ENCODE measurements at regions not wholly inside any gene's neighbourhood (a gene's known extent, or its start where the extent isn't known, plus 50 kb on each side); places are given as distances from the start of the nearest gene placed in this dataset.
"Not testable (repeated sequence)": the region's sequence is repeated elsewhere in the genome, so short reads cannot be mapped to it uniquely, and the experiment has no call there.

DNA sequence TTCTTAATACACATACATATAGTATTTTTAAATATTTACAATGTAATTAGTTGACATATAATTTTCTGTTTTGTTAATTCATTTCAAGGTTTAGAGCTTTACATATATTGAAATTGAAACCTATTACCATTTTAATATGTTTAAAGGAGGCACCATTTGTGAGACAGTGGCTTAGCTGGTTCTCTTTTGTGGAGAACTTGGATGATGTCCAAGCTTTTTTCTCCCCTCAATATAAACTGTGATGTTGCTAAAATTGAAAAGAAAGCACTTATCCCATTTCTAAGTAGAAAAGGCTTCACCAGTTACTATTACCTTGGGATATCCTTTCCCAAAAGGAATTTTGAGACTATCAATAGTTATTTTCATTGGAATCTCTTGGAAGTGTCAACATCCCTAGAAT, 707.2 kb downstream of the NTRK3 start:
- DNase-seq (ENCODE audit: insufficient read length, low spot score) (no peak), FAIRE-seq (no peak)
- no peak for TF ChIP-seq PAX5 (IDR thresholded peaks at IDR 0.05; ENCODE audit: insufficient read depth, low read length, severe bottlenecking)

DNA sequence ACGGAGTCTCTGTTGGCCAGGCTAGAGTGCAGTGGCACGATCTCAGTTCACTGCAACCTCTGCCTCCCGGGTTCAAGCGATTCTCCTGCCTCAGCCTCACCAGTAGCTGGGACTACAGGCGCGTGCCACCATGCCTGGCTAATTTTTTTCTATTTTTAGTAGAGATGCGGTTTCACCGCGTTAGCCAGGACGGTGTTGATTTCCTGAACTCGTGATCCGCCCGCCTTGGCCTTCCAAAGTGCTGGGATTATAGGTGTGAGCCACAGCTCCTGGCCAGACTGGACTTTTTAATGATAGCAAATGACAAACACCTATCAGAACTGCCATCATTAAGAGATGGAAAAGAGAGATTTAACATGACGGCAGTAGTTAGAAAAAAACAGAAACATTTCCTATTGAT, 707.9 kb downstream of the NTRK3 start:
- not testable (repeated sequence) for FAIRE-seq; DNase-seq (ENCODE audit: insufficient read length, low spot score)

DNA sequence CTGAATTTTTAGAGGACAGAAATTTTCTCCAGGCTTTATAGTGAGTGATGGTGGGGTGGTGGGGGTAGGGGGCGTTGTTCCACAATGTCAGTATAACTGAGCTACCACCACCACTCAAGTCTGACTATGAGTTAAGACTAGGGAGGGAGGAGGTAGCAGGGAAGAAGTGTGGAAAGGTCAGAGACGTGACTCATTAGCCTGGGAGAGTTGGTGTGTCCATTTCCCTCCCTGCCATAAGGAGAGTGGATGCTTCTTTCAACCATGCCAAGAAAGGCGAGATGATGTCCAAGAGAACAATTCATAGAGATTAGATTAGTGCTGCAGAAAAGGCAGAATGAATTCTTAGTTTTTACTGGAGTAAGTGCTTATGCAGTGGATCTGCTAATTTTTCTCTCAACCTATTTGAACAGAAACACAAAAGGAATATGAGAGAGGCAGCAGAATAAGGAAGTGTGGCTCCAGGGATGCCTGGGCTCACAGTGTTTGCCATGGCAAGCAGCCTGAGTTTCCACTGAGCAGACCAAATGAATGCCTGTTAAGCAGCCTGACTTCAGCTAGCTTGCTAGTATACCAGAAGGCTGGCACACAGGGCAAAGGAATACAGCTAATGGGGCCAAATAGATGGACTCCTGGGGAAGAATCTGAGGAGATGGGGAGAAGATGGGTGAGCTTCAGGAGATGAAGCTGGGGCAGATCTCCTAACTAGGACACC, 708.9 kb downstream of the NTRK3 start:
- FAIRE-seq (no peak), DNase-seq (ENCODE audit: insufficient read length, low spot score) (no peak)
- no peak for TF ChIP-seq POLR2A (IDR thresholded peaks at IDR 0.05; ENCODE audit: low read depth, low read length)
- TF ChIP-seq POLR2AphosphoS5 (IDR thresholded peaks at IDR 0.05; ENCODE audit: low read depth, low read length) = no peak
- no peak for TF ChIP-seq POU2F2 (IDR thresholded peaks at IDR 0.05; ENCODE audit: low read depth, low read length)
- TF ChIP-seq SPI1 (IDR thresholded peaks at IDR 0.05; ENCODE audit: low read depth, low read length) = no peak
- TF ChIP-seq PAX5 (IDR thresholded peaks at IDR 0.05; ENCODE audit: insufficient read depth, low read length, severe bottlenecking) = no peak
- no peak for TF ChIP-seq TAF1 (IDR thresholded peaks at IDR 0.05; ENCODE audit: low read depth, low read length)

DNA sequence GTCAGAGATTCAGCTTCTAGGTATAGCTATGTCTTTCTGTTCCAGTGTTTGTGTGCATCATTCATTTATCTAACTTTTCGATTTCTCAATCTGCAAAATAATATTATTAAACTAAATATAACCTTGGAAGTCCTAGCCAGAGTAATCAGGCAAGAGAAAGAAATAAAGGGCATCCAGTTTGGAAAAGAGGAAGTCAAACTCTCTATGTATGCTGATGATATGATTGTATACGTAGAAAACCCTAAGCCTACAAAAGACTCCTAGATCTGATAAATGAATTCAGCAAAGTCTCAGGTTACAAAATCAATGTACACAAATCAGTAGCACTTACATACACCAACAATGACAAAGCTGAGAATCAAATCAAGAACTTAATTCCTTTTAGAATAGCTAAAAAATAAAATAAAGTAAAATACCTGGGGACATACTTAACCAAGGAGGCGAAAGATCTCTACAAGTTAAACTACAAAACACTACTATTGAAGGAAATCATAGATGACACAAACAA, 718.2 kb downstream of the NTRK3 start:
- TF ChIP-seq TAF1 (IDR thresholded peaks at IDR 0.05; ENCODE audit: low read depth, low read length) (no peak), PAX5 (IDR thresholded peaks at IDR 0.05; ENCODE audit: insufficient read depth, low read length, severe bottlenecking) (no peak), POU2F2 (IDR thresholded peaks at IDR 0.05; ENCODE audit: low read depth, low read length) (no peak), SPI1 (IDR thresholded peaks at IDR 0.05; ENCODE audit: low read depth, low read length) (no peak), POLR2A (IDR thresholded peaks at IDR 0.05; ENCODE audit: low read depth, low read length) (no peak), POLR2AphosphoS5 (IDR thresholded peaks at IDR 0.05; ENCODE audit: low read depth, low read length) (no peak)
- FAIRE-seq (no peak), DNase-seq (ENCODE audit: insufficient read length, low spot score) (no peak)

DNA sequence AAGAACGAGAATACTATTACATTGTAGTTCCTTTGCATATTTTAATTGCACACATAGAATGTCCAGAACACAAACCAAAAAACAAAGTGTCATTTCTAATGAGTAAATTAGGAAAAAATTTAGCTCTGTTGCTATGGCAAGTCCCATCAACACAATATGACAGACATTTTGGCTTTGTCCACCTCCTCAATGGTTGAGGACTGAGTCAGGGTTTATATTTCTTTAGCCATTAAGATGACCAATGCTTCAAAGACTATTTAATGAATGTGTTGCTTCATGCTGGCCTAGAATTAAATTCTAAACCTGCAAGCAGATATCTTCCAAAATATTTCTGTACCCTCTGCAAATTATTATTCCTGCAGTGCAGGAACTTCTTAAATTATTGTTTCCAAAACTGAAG, 719.2 kb downstream of the NTRK3 start:
- DNase-seq (ENCODE audit: insufficient read length, low spot score) (no peak), FAIRE-seq (no peak)
- TF ChIP-seq TAF1 (IDR thresholded peaks at IDR 0.05; ENCODE audit: low read depth, low read length) (no peak), PAX5 (IDR thresholded peaks at IDR 0.05; ENCODE audit: insufficient read depth, low read length, severe bottlenecking) (no peak), POLR2AphosphoS5 (IDR thresholded peaks at IDR 0.05; ENCODE audit: low read depth, low read length) (no peak), SPI1 (IDR thresholded peaks at IDR 0.05; ENCODE audit: low read depth, low read length) (no peak), POU2F2 (IDR thresholded peaks at IDR 0.05; ENCODE audit: low read depth, low read length) (no peak), POLR2A (IDR thresholded peaks at IDR 0.05; ENCODE audit: low read depth, low read length) (no peak)

DNA sequence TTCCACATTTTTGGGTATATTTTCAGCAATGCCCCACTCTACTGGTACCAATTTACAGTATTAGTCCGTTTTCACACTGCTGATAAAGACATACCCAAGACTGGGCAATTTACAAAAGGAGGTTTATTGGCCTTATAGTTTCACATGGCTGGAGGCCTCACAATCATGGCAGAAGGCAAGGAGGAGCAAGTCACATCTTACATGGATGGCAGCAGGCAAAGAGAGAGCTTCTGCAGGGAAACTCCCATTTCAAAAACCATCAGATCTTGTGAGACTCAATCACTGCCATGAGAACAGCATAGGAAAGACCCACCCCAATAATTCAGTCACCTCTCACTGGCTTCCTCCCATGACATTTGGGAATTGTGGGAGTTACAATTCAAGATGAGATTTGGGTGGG, 722.9 kb downstream of the NTRK3 start:
- not testable (repeated sequence) for DNase-seq (ENCODE audit: insufficient read length, low spot score); FAIRE-seq

DNA sequence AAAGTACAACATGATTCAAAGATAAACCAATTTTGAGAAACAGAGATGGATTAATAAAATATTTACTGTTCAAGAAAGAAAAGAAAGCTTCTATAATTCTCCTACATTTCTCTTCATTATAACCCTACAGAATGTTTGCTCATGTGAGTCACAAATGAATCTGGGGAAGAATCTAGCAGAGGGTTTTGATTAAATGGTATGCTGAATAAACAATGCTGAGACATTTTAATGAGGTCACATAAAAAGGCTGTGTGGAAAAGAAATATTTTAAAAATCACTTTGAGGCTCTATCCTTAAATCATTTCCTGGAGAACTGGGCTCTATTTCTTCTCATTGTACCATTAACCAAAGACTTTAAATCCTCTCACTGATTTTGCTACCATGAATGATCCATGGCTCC, 727.7 kb downstream of the NTRK3 start:
- no peak for TF ChIP-seq PAX5 (IDR thresholded peaks at IDR 0.05; ENCODE audit: insufficient read depth, low read length, severe bottlenecking)
- TF ChIP-seq POU2F2 (IDR thresholded peaks at IDR 0.05; ENCODE audit: low read depth, low read length) = no peak
- no peak for TF ChIP-seq SPI1 (IDR thresholded peaks at IDR 0.05; ENCODE audit: low read depth, low read length)
- no peak for TF ChIP-seq POLR2A (IDR thresholded peaks at IDR 0.05; ENCODE audit: low read depth, low read length)
- no peak for TF ChIP-seq POLR2AphosphoS5 (IDR thresholded peaks at IDR 0.05; ENCODE audit: low read depth, low read length)
- TF ChIP-seq TAF1 (IDR thresholded peaks at IDR 0.05; ENCODE audit: low read depth, low read length) = no peak
- DNase-seq (ENCODE audit: insufficient read length, low spot score) (no peak), FAIRE-seq (no peak)

DNA sequence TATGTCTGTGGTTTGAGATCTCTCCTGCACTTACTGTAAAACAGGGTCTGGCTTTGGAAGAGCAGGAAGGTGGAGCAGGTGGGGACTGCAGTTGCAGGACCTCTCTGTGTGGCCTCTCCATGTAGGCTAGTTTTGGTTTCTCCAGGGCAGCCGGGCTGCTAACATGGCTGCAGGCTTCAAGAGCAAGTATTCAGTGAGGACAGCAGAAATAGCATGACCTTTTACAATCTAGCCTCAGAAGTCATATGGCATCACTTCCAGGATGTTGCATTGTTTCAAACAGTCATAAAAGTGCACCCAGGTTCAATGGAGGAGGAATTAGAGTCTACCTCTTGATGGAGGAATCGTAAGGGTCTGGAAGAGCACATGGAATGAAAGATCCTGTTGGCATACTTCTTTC, 728.7 kb downstream of the NTRK3 start:
- no peak for TF ChIP-seq POLR2A (IDR thresholded peaks at IDR 0.05; ENCODE audit: low read depth, low read length)
- no peak for DNase-seq (ENCODE audit: insufficient read length, low spot score)
- FAIRE-seq = no peak

DNA sequence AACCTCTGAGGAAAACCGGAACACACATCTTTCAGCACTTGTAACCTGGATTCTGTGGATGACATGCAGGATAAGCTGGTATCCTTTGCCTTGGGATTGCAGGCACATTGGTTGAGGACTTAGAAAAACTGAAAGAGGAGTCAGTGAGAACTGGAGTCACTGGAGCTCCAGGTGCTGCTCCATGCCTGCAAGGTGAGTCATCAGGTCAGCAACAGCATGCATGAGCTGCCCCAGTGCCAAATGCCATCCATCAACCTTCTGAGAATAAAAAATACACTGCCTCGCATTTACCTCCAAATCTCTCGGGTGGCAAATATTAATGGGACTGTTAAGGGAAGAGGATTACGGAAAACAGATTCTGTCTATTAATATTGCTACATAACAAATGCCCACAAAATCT, 729.1 kb downstream of the NTRK3 start:
- DNase-seq (ENCODE audit: insufficient read length, low spot score) = no peak
- no peak for TF ChIP-seq TAF1 (IDR thresholded peaks at IDR 0.05; ENCODE audit: low read depth, low read length)
- FAIRE-seq = no peak

DNA sequence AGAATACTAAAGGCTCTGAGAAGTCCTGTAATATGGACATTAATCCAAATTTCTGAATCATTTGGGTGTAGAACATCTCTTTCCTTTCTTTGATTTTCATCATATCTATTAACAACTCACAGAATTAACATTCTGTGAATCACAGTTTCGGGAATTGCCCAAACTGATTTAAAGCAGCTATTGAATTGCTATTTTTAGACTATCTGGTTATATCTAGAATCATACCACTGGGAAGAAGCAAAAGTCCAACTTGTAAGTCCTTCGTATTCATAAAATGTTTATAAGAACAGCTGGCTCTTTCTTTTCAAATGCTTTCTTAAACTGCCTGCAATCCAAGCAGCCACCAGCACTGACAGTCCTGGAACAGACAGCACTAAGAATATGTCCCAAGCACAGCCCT, 733.0 kb downstream of the NTRK3 start:
- TF ChIP-seq POLR2A (IDR thresholded peaks at IDR 0.05; ENCODE audit: low read depth, low read length) (no peak), POU2F2 (IDR thresholded peaks at IDR 0.05; ENCODE audit: low read depth, low read length) (no peak), POLR2AphosphoS5 (IDR thresholded peaks at IDR 0.05; ENCODE audit: low read depth, low read length) (no peak), TAF1 (IDR thresholded peaks at IDR 0.05; ENCODE audit: low read depth, low read length) (no peak), PAX5 (IDR thresholded peaks at IDR 0.05; ENCODE audit: insufficient read depth, low read length, severe bottlenecking) (no peak), SPI1 (IDR thresholded peaks at IDR 0.05; ENCODE audit: low read depth, low read length) (no peak)
- FAIRE-seq (no peak), DNase-seq (ENCODE audit: insufficient read length, low spot score) (no peak)

DNA sequence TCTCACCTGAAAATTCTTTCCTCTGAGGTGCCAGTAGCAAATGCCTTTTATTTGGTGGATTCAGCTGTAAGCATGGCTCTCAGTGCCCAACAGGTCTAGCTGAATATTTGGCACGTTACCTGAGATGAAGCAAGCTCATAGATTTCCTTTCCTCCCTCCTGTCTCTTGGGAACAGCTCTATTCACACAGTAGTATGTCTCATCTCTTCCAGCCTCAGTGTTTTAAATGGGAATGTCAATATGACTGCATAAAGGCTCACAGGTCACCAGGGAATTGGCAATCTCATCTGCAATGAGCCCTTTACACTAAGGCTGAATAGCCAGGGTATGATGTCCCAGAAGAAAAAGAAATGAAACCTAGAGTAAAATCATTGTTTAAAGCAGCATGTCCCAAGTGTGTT, 733.5 kb downstream of the NTRK3 start:
- DNase-seq (ENCODE audit: insufficient read length, low spot score) (no peak), FAIRE-seq (no peak)
- no peak for TF ChIP-seq PAX5 (IDR thresholded peaks at IDR 0.05; ENCODE audit: insufficient read depth, low read length, severe bottlenecking)
- TF ChIP-seq POLR2A (IDR thresholded peaks at IDR 0.05; ENCODE audit: low read depth, low read length) = no peak
- no peak for TF ChIP-seq POU2F2 (IDR thresholded peaks at IDR 0.05; ENCODE audit: low read depth, low read length)
- TF ChIP-seq POLR2AphosphoS5 (IDR thresholded peaks at IDR 0.05; ENCODE audit: low read depth, low read length) = no peak
- TF ChIP-seq TAF1 (IDR thresholded peaks at IDR 0.05; ENCODE audit: low read depth, low read length) = no peak
- no peak for TF ChIP-seq SPI1 (IDR thresholded peaks at IDR 0.05; ENCODE audit: low read depth, low read length)
